BE2C (cell line): ENCODE measurements at regions not wholly inside any gene's neighbourhood (a gene's known extent, or its start where the extent isn't known, plus 50 kb on each side); places are given as distances from the start of the nearest gene placed in this dataset.

Experiments used
- DNase-seq: peaks from one replicate; pipeline ENCODE4 v3.0.0-alpha.2; 2020
- H3K27me3 ChIP-seq: fragments of 250-450 bp; sonication (Bioruptor Pico); 2 replicates; pipeline ENCODE4 v1.5.1; 2020; ENCODE audit warnings: mild to moderate bottlenecking
- H3K36me3 ChIP-seq: fragments of 250-450 bp; sonication (Bioruptor Pico); 2 replicates; pipeline ENCODE4 v1.5.1; 2020; ENCODE audit warnings: mild to moderate bottlenecking
- H3K4me1 ChIP-seq: fragments of 250-450 bp; sonication (Bioruptor Pico); 2 replicates; pipeline ENCODE4 v1.5.1; 2020
- H3K4me3 ChIP-seq: 2 replicates; pipeline ENCODE4 v1.5.1; 2011; ENCODE audit warnings: low read depth, low read length
- H3K9me3 ChIP-seq: fragments of 250-450 bp; sonication (Bioruptor Pico); 2 replicates; pipeline ENCODE4 v1.5.1; 2020
- CTCF ChIP-seq: IDR thresholded peaks from 2 replicates; pipeline ENCODE4 v1.5.1; 2012; ENCODE audit warnings: mild to moderate bottlenecking, low read depth, low read length

- H3K4me3 ChIP-seq = no peak overlapping the region
- no peak for DNase-seq
- H3K27me3 ChIP-seq = no peaks in the 10 kb centered on the region
- TF ChIP-seq CTCF = no peak
- no peaks in the 10 kb centered on the region for H3K4me1 ChIP-seq
- no peaks in the 10 kb centered on the region for H3K36me3 ChIP-seq
- H3K9me3 ChIP-seq = no peaks in the 10 kb centered on the region
Measured at GRCh38 chr1:177891809-177892208, 78.0 kb downstream of the SEC16B start.

GRCh38 chr1:177890479-177890878 lies 79.4 kb downstream of the SEC16B start:
- H3K4me3 ChIP-seq = no peak overlapping the region
- no peak for DNase-seq
- no peaks in the 10 kb centered on the region for H3K9me3 ChIP-seq
- H3K36me3 ChIP-seq = no peaks in the 10 kb centered on the region
- no peak for TF ChIP-seq CTCF
- no peaks in the 10 kb centered on the region for H3K27me3 ChIP-seq
- no peaks in the 10 kb centered on the region for H3K4me1 ChIP-seq

- Histone ChIP-seq H3K27me3 (no peaks in the 10 kb centered on the region), H3K36me3 (no peaks in the 10 kb centered on the region), H3K4me1 (no peaks in the 10 kb centered on the region), H3K4me3 (no peak overlapping the region), H3K9me3 (no peaks in the 10 kb centered on the region)
- DNase-seq = no peak
- no peak for TF ChIP-seq CTCF
Measured at GRCh38 chr1:177884479-177885021, 85.3 kb downstream of the SEC16B start.

GRCh38 chr1:177883581-177883980 lies 86.3 kb downstream of the SEC16B start:
- Histone ChIP-seq H3K9me3 (no peaks in the 10 kb centered on the region), H3K36me3 (no peaks in the 10 kb centered on the region), H3K4me1 (no peaks in the 10 kb centered on the region), H3K27me3 (no peaks in the 10 kb centered on the region), H3K4me3 (no peak overlapping the region)
- DNase-seq = no peak
- TF ChIP-seq CTCF = no peak

GRCh38 chr1:177880339-177880891 lies 89.4 kb downstream of the SEC16B start:
- H3K4me1 ChIP-seq = no peaks in the 10 kb centered on the region
- H3K36me3 ChIP-seq = no peaks in the 10 kb centered on the region
- no peak overlapping the region for H3K4me3 ChIP-seq
- no peaks in the 10 kb centered on the region for H3K27me3 ChIP-seq
- no peaks in the 10 kb centered on the region for H3K9me3 ChIP-seq
- no peak for TF ChIP-seq CTCF
- DNase-seq = no peak

- no peaks in the 10 kb centered on the region for H3K4me1 ChIP-seq
- no peaks in the 10 kb centered on the region for H3K9me3 ChIP-seq
- no peak overlapping the region for H3K4me3 ChIP-seq
- H3K36me3 ChIP-seq = no peaks in the 10 kb centered on the region
- H3K27me3 ChIP-seq = no peaks in the 10 kb centered on the region
- DNase-seq = no peak
- TF ChIP-seq CTCF = no peak
Measured at GRCh38 chr1:177877086-177877485, 92.8 kb downstream of the SEC16B start.
